Stomach (tissue), 4 donors: ENCODE measurements at regions not wholly inside any gene's neighbourhood (a gene's known extent, or its start where the extent isn't known, plus 50 kb on each side); places are given as distances from the start of the nearest gene placed in this dataset.

Experiments used
- CTCF ChIP-seq, 7 experiments: fragments of 450-650 bp in 4 of 7; fragments of 200-600 bp in 3 of 7; sonication (generic) in 3 of 7; IDR thresholded peaks; one replicate each; pipeline ENCODE4 v1.5.1; 2016 to 2019; ENCODE audit warnings: antibody characterized with exemption in 7 of 7, control low read depth in 2 of 7, mild to moderate bottlenecking in 1 of 7
- EP300 ChIP-seq: sonication (generic); formaldehyde crosslinking; IDR thresholded peaks from one replicate; pipeline ENCODE4 v1.6.1; 2017; ENCODE audit warnings: antibody characterized with exemption

- TF ChIP-seq EP300 (no peak), CTCF (IDR thresholded peaks at IDR 0.05) (no peak)
Measured at GRCh38 chr11:105407101-105407500, 202.8 kb upstream of the GRIA4 start.
